ENCODE measurements at regions not wholly inside any gene's neighbourhood (a gene's known extent, or its start where the extent isn't known, plus 50 kb on each side); places are given as distances from the start of the nearest gene placed in this dataset.

- no peaks in the 10 kb centered on the region for H3K36me3 Mint-ChIP-seq (ENCODE audit: low read depth)
- H3K4me1 Mint-ChIP-seq (ENCODE audit: low read depth) = peaks cover 9% of the 10 kb centered on the region
- H3K9me3 Mint-ChIP-seq = no peaks in the 10 kb centered on the region
- intact Hi-C loops (cut with micrococcal nuclease) = no loop called here
- H3K27ac Mint-ChIP-seq = no peak overlapping the region
- peaks cover 10% of the 10 kb centered on the region for H3K27me3 Mint-ChIP-seq (ENCODE audit: insufficient read depth)
- DNase-seq (ENCODE audit: low spot score) = no peak
- H3K4me3 Mint-ChIP-seq = no peak overlapping the region
Observed at GRCh38 chr6:44627091-44627882, 239.8 kb downstream of the CDC5L start.

GRCh38 chr6:44627883-44628271 is 240.4 kb downstream of the CDC5L start:
- Mint-ChIP-seq H3K4me1 (ENCODE audit: low read depth) (peaks cover 9% of the 10 kb centered on the region), H3K27ac (no peak overlapping the region), H3K27me3 (ENCODE audit: insufficient read depth) (peaks cover 12% of the 10 kb centered on the region), H3K36me3 (ENCODE audit: low read depth) (no peaks in the 10 kb centered on the region), H3K9me3 (no peaks in the 10 kb centered on the region), H3K4me3 (no peak overlapping the region)
- intact Hi-C loops (cut with micrococcal nuclease) = no loop called here
- no peak for DNase-seq (ENCODE audit: low spot score)

DNA sequence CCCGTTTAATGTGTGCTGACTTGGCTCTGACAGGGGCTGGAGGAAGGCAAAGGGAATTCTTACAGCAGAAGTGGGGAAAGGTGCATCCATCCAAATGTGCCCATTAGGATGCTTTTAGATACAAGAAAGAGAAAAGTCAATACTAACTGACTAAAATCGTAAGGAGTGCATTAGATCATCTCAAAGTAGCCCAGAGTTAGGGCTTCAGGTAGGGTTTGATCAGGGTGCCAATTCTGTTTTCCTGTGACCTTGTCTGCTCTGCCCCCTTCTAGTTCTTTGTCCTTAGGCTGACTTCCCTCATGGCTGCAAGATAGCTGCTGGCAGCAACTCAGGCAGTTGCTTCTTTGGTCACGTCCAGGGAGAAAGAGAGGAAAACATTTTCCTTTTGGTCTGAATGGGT is 240.8 kb downstream of the CDC5L start:
- H3K27ac Mint-ChIP-seq = no peak overlapping the region
- intact Hi-C loops (cut with micrococcal nuclease) = no loop called here
- no peaks in the 10 kb centered on the region for H3K9me3 Mint-ChIP-seq
- H3K36me3 Mint-ChIP-seq (ENCODE audit: low read depth) = no peaks in the 10 kb centered on the region
- H3K4me3 Mint-ChIP-seq = no peak overlapping the region
- peaks cover 13% of the 10 kb centered on the region for H3K27me3 Mint-ChIP-seq (ENCODE audit: insufficient read depth)
- DNase-seq (ENCODE audit: low spot score) = no peak
- H3K4me1 Mint-ChIP-seq (ENCODE audit: low read depth) = peaks cover 9% of the 10 kb centered on the region

DNA sequence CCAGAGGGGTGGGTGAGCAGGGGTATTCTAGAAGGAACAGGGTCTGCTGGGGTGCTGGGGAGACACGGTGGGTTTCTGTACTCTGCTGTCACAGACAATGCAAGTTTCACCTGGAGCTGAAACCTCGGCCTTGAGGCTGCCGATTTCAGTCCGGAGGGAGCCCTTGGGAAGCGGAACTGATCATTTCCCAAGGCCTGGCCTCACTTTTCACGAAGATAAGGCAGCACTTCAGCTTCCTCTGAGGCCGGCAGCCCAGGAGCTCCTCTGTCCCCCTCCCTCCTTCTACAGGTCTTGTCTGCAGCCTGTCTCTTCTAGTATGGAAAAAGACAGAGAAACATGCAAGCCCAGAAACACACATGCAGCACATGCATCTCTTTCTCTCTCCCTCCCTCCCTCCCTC is 242.1 kb downstream of the CDC5L start:
- Mint-ChIP-seq H3K27ac (no peak overlapping the region), H3K27me3 (ENCODE audit: insufficient read depth) (peaks cover 6% of the 10 kb centered on the region), H3K36me3 (ENCODE audit: low read depth) (no peaks in the 10 kb centered on the region), H3K9me3 (no peaks in the 10 kb centered on the region), H3K4me1 (ENCODE audit: low read depth) (peaks cover 9% of the 10 kb centered on the region), H3K4me3 (no peak overlapping the region)
- DNase-seq (ENCODE audit: low spot score) = no peak
- intact Hi-C loops (cut with micrococcal nuclease) = loop anchor here (1.0 kb wide), 1 partner anchor 1293 kb away; no protein-coding TSS in a partner anchor

- Mint-ChIP-seq H3K4me3 (no peak overlapping the region), H3K27ac (no peak overlapping the region), H3K36me3 (ENCODE audit: low read depth) (no peaks in the 10 kb centered on the region), H3K27me3 (ENCODE audit: insufficient read depth) (peaks cover 6% of the 10 kb centered on the region), H3K9me3 (no peaks in the 10 kb centered on the region), H3K4me1 (ENCODE audit: low read depth) (peaks cover 9% of the 10 kb centered on the region)
- intact Hi-C loops (cut with micrococcal nuclease) = loop anchor here (1.0 kb wide), 1 partner anchor 1292 kb away; no protein-coding TSS in a partner anchor
- no peak for DNase-seq (ENCODE audit: low spot score)
Observed at GRCh38 chr6:44630125-44631028, 242.9 kb downstream of the CDC5L start.

DNA sequence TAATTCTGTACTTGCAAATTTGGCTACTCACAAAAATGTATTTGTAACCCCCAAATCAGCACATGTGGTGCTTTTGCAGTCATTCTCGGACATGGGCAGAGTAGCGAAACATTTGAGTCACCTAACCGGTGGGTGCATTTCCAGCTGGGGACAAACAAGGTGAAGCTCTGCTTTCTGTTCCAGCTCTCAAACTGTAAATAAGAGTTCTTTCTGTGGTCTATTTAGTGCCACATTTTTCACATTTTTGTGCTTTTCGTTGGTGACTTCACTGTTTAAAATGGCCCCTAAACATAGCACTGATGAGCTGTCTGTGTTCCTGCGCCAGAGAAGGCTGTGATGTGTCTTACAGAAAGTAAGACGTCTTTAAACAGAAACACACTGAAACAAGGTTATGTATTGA is 244.5 kb downstream of the CDC5L start:
- no peak for DNase-seq (ENCODE audit: low spot score)
- Mint-ChIP-seq H3K27me3 (ENCODE audit: insufficient read depth) (peaks cover 6% of the 10 kb centered on the region), H3K36me3 (ENCODE audit: low read depth) (no peaks in the 10 kb centered on the region), H3K4me1 (ENCODE audit: low read depth) (peaks cover 9% of the 10 kb centered on the region), H3K9me3 (no peaks in the 10 kb centered on the region), H3K4me3 (no peak overlapping the region), H3K27ac (no peak overlapping the region)
- intact Hi-C loops (cut with micrococcal nuclease) = no loop called here

DNA sequence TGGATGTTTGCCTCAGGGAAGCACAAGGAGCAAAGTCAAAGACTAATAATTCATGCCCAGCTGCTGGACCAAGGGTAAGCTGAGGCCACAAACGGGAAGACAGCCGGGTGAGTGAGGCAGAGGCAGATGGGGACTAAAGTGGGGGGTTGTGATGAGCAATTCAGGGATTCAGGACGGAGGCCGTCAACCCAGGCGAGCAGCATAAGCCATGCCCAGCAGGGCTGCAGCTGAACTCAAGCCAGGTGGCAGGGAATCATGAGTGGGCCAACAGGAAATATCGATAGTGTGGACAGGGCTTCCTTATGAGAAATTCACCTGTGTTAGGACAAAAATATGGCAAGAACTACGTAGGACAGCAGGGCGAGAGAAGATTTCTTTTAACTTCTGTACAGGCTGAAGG is 246.8 kb downstream of the CDC5L start:
- DNase-seq (ENCODE audit: low spot score) = no peak
- Mint-ChIP-seq H3K9me3 (no peaks in the 10 kb centered on the region), H3K36me3 (ENCODE audit: low read depth) (no peaks in the 10 kb centered on the region), H3K4me1 (ENCODE audit: low read depth) (peaks cover 9% of the 10 kb centered on the region), H3K27me3 (ENCODE audit: insufficient read depth) (peaks cover 3% of the 10 kb centered on the region), H3K27ac (no peak overlapping the region), H3K4me3 (no peak overlapping the region)
- intact Hi-C loops (cut with micrococcal nuclease) = no loop called here

GRCh38 chr6:44635486-44635885 is 248.0 kb downstream of the CDC5L start:
- intact Hi-C loops (cut with micrococcal nuclease) = no loop called here

GRCh38 chr6:44636561-44637248 is 249.2 kb downstream of the CDC5L start:
- intact Hi-C loops (cut with micrococcal nuclease) = no loop called here
- H3K27ac Mint-ChIP-seq = no peak overlapping the region
- peaks cover 3% of the 10 kb centered on the region for H3K27me3 Mint-ChIP-seq (ENCODE audit: insufficient read depth)
- H3K36me3 Mint-ChIP-seq (ENCODE audit: low read depth) = no peaks in the 10 kb centered on the region
- no peaks in the 10 kb centered on the region for H3K9me3 Mint-ChIP-seq
- no peak overlapping the region for H3K4me3 Mint-ChIP-seq
- peaks cover 3% of the 10 kb centered on the region for H3K4me1 Mint-ChIP-seq (ENCODE audit: low read depth)
- no peak for DNase-seq (ENCODE audit: low spot score)

More at GRCh38 chr6:44635486-44635885, 248.0 kb downstream of the CDC5L start:
- DNase-seq (ENCODE audit: low spot score) = no peak
- peaks cover 3% of the 10 kb centered on the region for H3K27me3 Mint-ChIP-seq (ENCODE audit: insufficient read depth)
- H3K36me3 Mint-ChIP-seq (ENCODE audit: low read depth) = no peaks in the 10 kb centered on the region
- H3K27ac Mint-ChIP-seq = no peak overlapping the region
- H3K9me3 Mint-ChIP-seq = no peaks in the 10 kb centered on the region
- no peak overlapping the region for H3K4me3 Mint-ChIP-seq
- H3K4me1 Mint-ChIP-seq (ENCODE audit: low read depth) = peaks cover 5% of the 10 kb centered on the region

- Mint-ChIP-seq H3K4me1 (ENCODE audit: low read depth) (peaks cover 21% of the 10 kb centered on the region), H3K27ac (peak overlapping the region; percentile 40), H3K36me3 (ENCODE audit: low read depth) (no peaks in the 10 kb centered on the region), H3K27me3 (ENCODE audit: insufficient read depth) (peaks cover 2% of the 10 kb centered on the region), H3K9me3 (no peaks in the 10 kb centered on the region), H3K4me3 (no peak overlapping the region)
- no peak for DNase-seq (ENCODE audit: low spot score)
- intact Hi-C loops (cut with micrococcal nuclease) = loop anchor here (1.0 to 5.0 kb wide), 4 partner anchors 61 to 781 kb away; no protein-coding TSS in a partner anchor
Observed at GRCh38 chr6:44641344-44642031, 254.0 kb downstream of the CDC5L start.

GRCh38 chr6:44642349-44642748 is 254.8 kb downstream of the CDC5L start:
- intact Hi-C loops (cut with micrococcal nuclease) = loop anchor here (1.0 to 5.0 kb wide), 4 partner anchors 60 to 780 kb away; no protein-coding TSS in a partner anchor
- Mint-ChIP-seq H3K4me1 (ENCODE audit: low read depth) (peaks cover 21% of the 10 kb centered on the region), H3K9me3 (no peaks in the 10 kb centered on the region), H3K27me3 (ENCODE audit: insufficient read depth) (peaks cover 2% of the 10 kb centered on the region), H3K27ac (peak overlapping the region; percentile 84), H3K36me3 (ENCODE audit: low read depth) (no peaks in the 10 kb centered on the region), H3K4me3 (no peak overlapping the region)
- DNase-seq (ENCODE audit: low spot score) = no peak

DNA sequence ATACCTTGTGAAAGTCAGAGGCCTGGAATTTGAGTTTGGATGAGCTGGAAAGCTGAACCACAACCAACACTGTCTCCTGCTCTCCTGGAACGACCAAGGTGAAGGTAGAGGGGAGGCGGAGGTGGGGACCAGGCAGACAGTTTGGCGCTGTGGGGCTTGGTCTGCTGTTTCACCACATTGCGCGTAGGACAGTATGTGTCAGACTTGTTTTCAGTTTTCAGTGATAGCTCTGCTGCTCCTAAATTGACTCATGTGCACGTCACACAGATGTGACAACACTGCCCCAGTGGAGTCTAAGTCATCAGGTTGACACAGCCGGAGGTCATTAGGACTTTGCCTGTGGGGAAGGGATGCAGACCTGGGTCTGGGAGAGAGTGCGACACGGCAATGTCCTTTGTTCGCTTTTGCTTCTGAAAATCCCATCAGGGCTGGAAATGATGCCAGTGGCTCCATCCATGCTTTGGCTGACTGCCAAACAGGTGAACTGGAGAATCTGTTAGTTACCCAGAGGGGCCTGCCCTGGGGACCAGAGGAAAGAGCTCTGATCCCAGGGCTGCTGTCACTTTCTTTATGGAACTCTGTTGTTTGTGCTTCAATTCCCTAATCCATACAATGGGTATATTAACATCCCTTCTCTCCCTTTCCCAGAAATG is 255.5 kb downstream of the CDC5L start:
- Mint-ChIP-seq H3K27me3 (ENCODE audit: insufficient read depth) (peaks cover 2% of the 10 kb centered on the region), H3K4me3 (no peak overlapping the region), H3K27ac (peak overlapping the region; percentile 84), H3K36me3 (ENCODE audit: low read depth) (no peaks in the 10 kb centered on the region), H3K9me3 (no peaks in the 10 kb centered on the region), H3K4me1 (ENCODE audit: low read depth) (peaks cover 21% of the 10 kb centered on the region)
- intact Hi-C loops (cut with micrococcal nuclease) = loop anchor here (1.0 to 5.0 kb wide), 4 partner anchors 59 to 779 kb away; no protein-coding TSS in a partner anchor
- DNase-seq (ENCODE audit: low spot score) = no peak
